Heart left ventricle (tissue), 13 donors: ENCODE measurements at regions not wholly inside any gene's neighbourhood (a gene's known extent, or its start where the extent isn't known, plus 50 kb on each side); places are given as distances from the start of the nearest gene placed in this dataset.

ENCODE experiments used
- POLR2A ChIP-seq, 2 donors: fragments of 450-650 bp; IDR thresholded peaks; one replicate each; pipeline ENCODE4 v1.6.1; 2017; ENCODE audit warnings: antibody characterized with exemption in 2 of 2, mild to moderate bottlenecking in 2 of 2, moderate library complexity in 2 of 2
- TF ChIP-seq, protein P1 (sequence below), 12 donors: fragments of 200-600 bp; sonication (generic) in 4 of 12; IDR thresholded peaks; one replicate each; pipeline versions ENCODE4 v1.5.0 to v1.8.0; 2018 to 2022; ENCODE audit warnings: antibody characterized with exemption in 12 of 12, mild to moderate bottlenecking in 5 of 12
- donor health status: ischemic (EF 13 %, LVEDD 7.1; RV severe dilation, severe dysfunction).
- donor health status: DM: no; HTN: yes; CAD: no.
- donor health status: DM: no; HTN: no; CAD: no.
- donor health status: ischemic (EF 25% LVEDD 6.9; RV normal size, moderate dysfunction).
- donor health status: ischemic (EF 25% LVEDD 5.7; RV mildly dilated, moderate dysfunction).
- donor health status: ischemic (EF 35%, LVEDD 5.7; RV mildly dilated, moderate dysfunction).
- donor health status: nonischemic (EF 11% LVEDD 7.7; RV severe dilation, severe dysfunction).
- donor health status: DM: yes; HTN: yes; CAD: no.
- donor health status: PGD.
- donor health status: ischemic (EF 29% LVEDD 5.4; RV normal size, mild dysfunction).
- donor health status: nonischemic (EF 23%, LVEDD 6.1; RV moderate dilation, normal function).

DNA sequence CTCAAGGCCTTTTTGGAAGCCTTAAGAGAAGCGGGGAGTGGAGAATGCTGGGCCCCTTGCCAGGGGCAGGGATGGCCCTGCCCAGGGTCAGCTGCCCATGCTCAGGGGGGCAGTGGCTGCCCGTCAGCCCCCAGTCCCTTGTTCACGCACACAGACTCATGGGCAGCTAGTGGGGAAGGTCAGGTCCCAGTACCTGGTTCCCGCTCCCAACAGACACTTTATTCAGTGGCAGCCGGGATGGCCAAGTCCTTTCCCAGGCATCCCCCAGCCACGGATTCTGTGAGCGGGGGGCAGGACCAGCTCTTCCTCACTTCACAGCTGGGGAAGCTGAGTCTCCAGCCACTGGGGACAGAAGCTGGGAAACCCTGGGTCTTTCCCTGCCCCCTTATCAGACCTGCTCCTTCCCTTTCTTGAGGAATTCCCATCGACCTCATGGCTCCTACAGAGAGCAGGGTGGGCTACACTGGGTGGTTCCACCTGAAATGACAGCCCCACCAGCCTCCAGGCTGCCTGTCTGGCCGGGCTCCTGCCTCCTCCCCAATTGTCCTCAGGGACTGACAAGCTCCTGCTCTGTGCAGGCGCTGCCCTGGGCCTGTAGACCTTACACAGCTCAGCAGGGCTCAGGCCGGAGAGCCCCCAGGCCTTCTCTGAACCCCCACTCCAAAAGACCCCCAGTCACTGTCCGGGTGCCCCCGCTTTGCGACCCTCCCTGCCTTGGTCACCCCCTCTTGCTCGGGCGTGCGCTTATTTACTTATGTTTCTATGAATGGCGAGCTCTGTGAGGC, 61.0 kb upstream of the FGF3 start:
- TF ChIP-seq POLR2A (IDR thresholded peaks at IDR 0.05): no peak
- TF ChIP-seq, protein P1, sequence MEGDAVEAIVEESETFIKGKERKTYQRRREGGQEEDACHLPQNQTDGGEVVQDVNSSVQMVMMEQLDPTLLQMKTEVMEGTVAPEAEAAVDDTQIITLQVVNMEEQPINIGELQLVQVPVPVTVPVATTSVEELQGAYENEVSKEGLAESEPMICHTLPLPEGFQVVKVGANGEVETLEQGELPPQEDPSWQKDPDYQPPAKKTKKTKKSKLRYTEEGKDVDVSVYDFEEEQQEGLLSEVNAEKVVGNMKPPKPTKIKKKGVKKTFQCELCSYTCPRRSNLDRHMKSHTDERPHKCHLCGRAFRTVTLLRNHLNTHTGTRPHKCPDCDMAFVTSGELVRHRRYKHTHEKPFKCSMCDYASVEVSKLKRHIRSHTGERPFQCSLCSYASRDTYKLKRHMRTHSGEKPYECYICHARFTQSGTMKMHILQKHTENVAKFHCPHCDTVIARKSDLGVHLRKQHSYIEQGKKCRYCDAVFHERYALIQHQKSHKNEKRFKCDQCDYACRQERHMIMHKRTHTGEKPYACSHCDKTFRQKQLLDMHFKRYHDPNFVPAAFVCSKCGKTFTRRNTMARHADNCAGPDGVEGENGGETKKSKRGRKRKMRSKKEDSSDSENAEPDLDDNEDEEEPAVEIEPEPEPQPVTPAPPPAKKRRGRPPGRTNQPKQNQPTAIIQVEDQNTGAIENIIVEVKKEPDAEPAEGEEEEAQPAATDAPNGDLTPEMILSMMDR (IDR thresholded peaks at IDR 0.05): no peak
